Adrenal gland (tissue), 5 donors: ENCODE measurements at regions not wholly inside any gene's neighbourhood (a gene's known extent, or its start where the extent isn't known, plus 50 kb on each side); places are given as distances from the start of the nearest gene placed in this dataset.

Experiments
- CTCF ChIP-seq, 6 experiments: fragments of 450-650 bp in 4 of 6; fragments of 200-600 bp in 2 of 6; sonication (generic) in 1 of 6; IDR thresholded peaks; 1 replicate in 5 of 6; 2 replicates in 1 of 6; pipeline versions ENCODE4 v1.5.1 to v1.8.0; 2016 to 2021; ENCODE audit warnings: antibody characterized with exemption in 6 of 6, mild to moderate bottlenecking in 2 of 6, moderate library complexity in 1 of 6
- POLR2A ChIP-seq, 2 donors: fragments of 450-650 bp; IDR thresholded peaks; one replicate each; pipeline ENCODE4 v1.6.1; 2017; ENCODE audit warnings: antibody characterized with exemption in 2 of 2, mild to moderate bottlenecking in 2 of 2, moderate library complexity in 1 of 2
- donor health status: DM: no; HTN: no; CAD: no.

- no peak for TF ChIP-seq CTCF (IDR thresholded peaks at IDR 0.05)
- no peak for TF ChIP-seq POLR2A (IDR thresholded peaks at IDR 0.05)
Measured at GRCh38 chr6:132179955-132180354, 221.3 kb downstream of the MOXD1 start.
